Activated CD4-positive, CD25-positive, alpha-beta regulatory T cell treated with anti-CD3 and anti-CD28 coated beads, Interleukin-2, amount 50 U/mL, for 72 hours (primary cell): ENCODE measurements at regions not wholly inside any gene's neighbourhood (a gene's known extent, or its start where the extent isn't known, plus 50 kb on each side); places are given as distances from the start of the nearest gene placed in this dataset.
"Not testable (repeated sequence)": the region's sequence is repeated elsewhere in the genome, so short reads cannot be mapped to it uniquely, and the experiment has no call there.

Source experiments
- DNase-seq: peaks from one replicate; pipeline ENCODE4 v3.0.0; 2021

GRCh38 chr4:170773709-170774273, 684.0 kb upstream of the AADAT start:
- no peak for DNase-seq

- DNase-seq: no peak
These were observed 682.7 kb upstream of the AADAT start for GRCh38 chr4:170772429-170772828.

- no peak for DNase-seq
These were observed 680.9 kb upstream of the AADAT start for GRCh38 chr4:170770664-170771063.

GRCh38 chr4:170769862-170770261, 680.1 kb upstream of the AADAT start:
- no peak for DNase-seq

- no peak for DNase-seq
These were observed 669.2 kb upstream of the AADAT start for GRCh38 chr4:170758988-170759387.

GRCh38 chr4:170750519-170750918, 660.8 kb upstream of the AADAT start:
- no peak for DNase-seq

- DNase-seq: no peak
These were observed 659.2 kb upstream of the AADAT start for GRCh38 chr4:170748975-170749374.

GRCh38 chr4:170743633-170744032, 653.9 kb upstream of the AADAT start:
- no peak for DNase-seq

- DNase-seq: no peak
These were observed 652.1 kb upstream of the AADAT start for GRCh38 chr4:170741856-170742255.

- DNase-seq: no peak
These were observed 647.0 kb upstream of the AADAT start for GRCh38 chr4:170736710-170737109.

- DNase-seq: no peak
These were observed 640.1 kb upstream of the AADAT start for GRCh38 chr4:170729897-170730296.

- no peak for DNase-seq
These were observed 639.5 kb upstream of the AADAT start for GRCh38 chr4:170729236-170729635.

GRCh38 chr4:170724191-170724590, 634.4 kb upstream of the AADAT start:
- no peak for DNase-seq

- no peak for DNase-seq
These were observed 633.4 kb upstream of the AADAT start for GRCh38 chr4:170723171-170723570.

- no peak for DNase-seq
These were observed 632.1 kb upstream of the AADAT start for GRCh38 chr4:170721812-170722373.

GRCh38 chr4:170716868-170717267, 627.1 kb upstream of the AADAT start:
- DNase-seq: no peak

- no peak for DNase-seq
These were observed 616.2 kb upstream of the AADAT start for GRCh38 chr4:170705907-170706306.

- no peak for DNase-seq
These were observed 610.3 kb upstream of the AADAT start for GRCh38 chr4:170700064-170700463.

GRCh38 chr4:170698334-170698733, 608.6 kb upstream of the AADAT start:
- DNase-seq: no peak

GRCh38 chr4:170697845-170698244, 608.1 kb upstream of the AADAT start:
- no peak for DNase-seq

GRCh38 chr4:170697045-170697444, 607.3 kb upstream of the AADAT start:
- no peak for DNase-seq

GRCh38 chr4:170691168-170691567, 601.4 kb upstream of the AADAT start:
- DNase-seq: no peak

- no peak for DNase-seq
These were observed 598.0 kb upstream of the AADAT start for GRCh38 chr4:170687751-170688150.

GRCh38 chr4:170685701-170686100, 595.9 kb upstream of the AADAT start:
- DNase-seq: not testable (repeated sequence)

GRCh38 chr4:170682558-170683294, 593.0 kb upstream of the AADAT start:
- no peak for DNase-seq
